HepG2 (cell line): ENCODE measurements at regions not wholly inside any gene's neighbourhood (a gene's known extent, or its start where the extent isn't known, plus 50 kb on each side); places are given as distances from the start of the nearest gene placed in this dataset.

Source experiments
- ARID2 ChIP-seq: sonication (generic); formaldehyde crosslinking; IDR thresholded peaks from 2 replicates; pipeline ENCODE4 v1.8.1; 2022; ENCODE audit warnings: mild to moderate bottlenecking, missing genetic modification reagents, borderline replicate concordance
- ATF3 ChIP-seq: sonication (generic); formaldehyde crosslinking; IDR thresholded peaks from 2 replicates; pipeline ENCODE4 v1.4.0; 2020; ENCODE audit warnings: missing genetic modification reagents
- CBFB ChIP-seq: sonication (generic); formaldehyde crosslinking; IDR thresholded peaks from 2 replicates; pipeline ENCODE4 v1.4.0; 2020; ENCODE audit warnings: missing genetic modification reagents
- ELF3 ChIP-seq: IDR thresholded peaks from 2 replicates; pipeline ENCODE4 v1.6.1; 2016; ENCODE audit warnings: missing genetic modification reagents, missing compliant biosample characterization
- GFI1 ChIP-seq: sonication (generic); formaldehyde crosslinking; IDR thresholded peaks from 2 replicates; pipeline ENCODE4 v1.5.0; 2020; ENCODE audit warnings: missing genetic modification reagents, mild to moderate bottlenecking, borderline replicate concordance
- GMEB2 ChIP-seq: IDR thresholded peaks from 2 replicates; pipeline ENCODE4 v1.6.1; 2016; ENCODE audit warnings: missing biosample characterization, missing genetic modification reagents, low read depth
- HNRNPH1 ChIP-seq: fragments of 200-400 bp; formaldehyde crosslinking; optimal IDR thresholded peaks from 2 replicates; pipeline ENCODE3; 2017; ENCODE audit warnings: mild to moderate bottlenecking, low read depth, low read length
- HOXA9 ChIP-seq: sonication (generic); formaldehyde crosslinking; IDR thresholded peaks from 2 replicates; pipeline ENCODE4 v1.8.1; 2022; ENCODE audit warnings: missing genetic modification reagents, mild to moderate bottlenecking, moderate library complexity, borderline replicate concordance
- LCORL ChIP-seq, 2 experiments: fragments of 450-650 bp in 1 of 2; sonication (generic) in 1 of 2; formaldehyde crosslinking in 1 of 2; IDR thresholded peaks; 2 replicates each; pipeline versions ENCODE4 v1.5.0 to v1.6.1; 2017 to 2020; ENCODE audit warnings: antibody characterized with exemption in 1 of 2, missing genetic modification reagents in 1 of 2
- NCOA1 ChIP-seq: sonication (generic); formaldehyde crosslinking; IDR thresholded peaks from 2 replicates; pipeline ENCODE4 v1.9.0; 2021; ENCODE audit warnings: missing genetic modification reagents
- NFKBIZ ChIP-seq: IDR thresholded peaks from 2 replicates; pipeline ENCODE4 v1.6.1; 2018; ENCODE audit warnings: missing genetic modification reagents, missing compliant biosample characterization
- NFYC ChIP-seq: IDR thresholded peaks from 2 replicates; pipeline ENCODE4 v1.6.1; 2016; ENCODE audit warnings: missing genetic modification reagents, missing compliant biosample characterization
- NKX3-1 ChIP-seq: sonication (generic); formaldehyde crosslinking; IDR thresholded peaks from 2 replicates; pipeline ENCODE4 v1.5.0; 2020; ENCODE audit warnings: missing genetic modification reagents
- NONO ChIP-seq, 2 experiments: fragments of 450-650 bp in 1 of 2; sonication (generic) in 1 of 2; formaldehyde crosslinking in 1 of 2; IDR thresholded peaks in 1 of 2; conservative IDR thresholded peaks in 1 of 2; 2 replicates each; pipeline versions ENCODE4 v1.6.1 to v1.8.0; 2017 to 2022; ENCODE audit warnings: mild to moderate bottlenecking in 1 of 2, missing genetic modification reagents in 1 of 2, moderate library complexity in 1 of 2
- PAXIP1 ChIP-seq: sonication (generic); formaldehyde crosslinking; conservative IDR thresholded peaks from 2 replicates; pipeline ENCODE4 v1.4.0; 2020; ENCODE audit warnings: mild to moderate bottlenecking, missing genetic modification reagents, moderate library complexity
- RARA ChIP-seq: IDR thresholded peaks from 2 replicates; pipeline ENCODE4 v1.6.1; 2016; ENCODE audit warnings: missing genetic modification reagents, missing compliant biosample characterization
- SAP130 ChIP-seq: IDR thresholded peaks from 2 replicates; pipeline ENCODE4 v1.6.1; 2016; ENCODE audit warnings: low read depth
- TCF12 ChIP-seq, 2 experiments: fragments of 450-650 bp in 1 of 2; sonication (generic) in 1 of 2; formaldehyde crosslinking in 1 of 2; IDR thresholded peaks; 2 replicates each; pipeline versions ENCODE4 v1.6.1 to v1.8.0; 2017 to 2022; ENCODE audit warnings: antibody characterized with exemption in 1 of 2, mild to moderate bottlenecking in 1 of 2, missing genetic modification reagents in 1 of 2, moderate library complexity in 1 of 2
- ZNF230 ChIP-seq: sonication (generic); formaldehyde crosslinking; IDR thresholded peaks from 2 replicates; pipeline ENCODE4 v1.4.0; 2020; ENCODE audit warnings: mild to moderate bottlenecking, missing genetic modification reagents
- ZNF33A ChIP-seq: sonication (generic); formaldehyde crosslinking; IDR thresholded peaks from 2 replicates; pipeline ENCODE4 v1.5.1; 2020; ENCODE audit warnings: missing genetic modification reagents, mild to moderate bottlenecking, moderate library complexity, borderline replicate concordance
- ZNF513 ChIP-seq: sonication (generic); formaldehyde crosslinking; conservative IDR thresholded peaks from 2 replicates; pipeline ENCODE4 v1.5.0; 2020; ENCODE audit warnings: missing genetic modification reagents
- ZSCAN9 ChIP-seq: IDR thresholded peaks from 2 replicates; pipeline ENCODE4 v1.6.1; 2016; ENCODE audit warnings: borderline replicate concordance

GRCh38 chr7:138388673-138389491 is 71.2 kb upstream of the TRIM24 start (continued):
- TF ChIP-seq PAXIP1 (peak; percentile 95), NFYC (CRISPR knock-in tag) (no peak), GMEB2 (CRISPR knock-in tag) (no peak), LCORL (IDR thresholded peaks at IDR 0.05) (peak; percentile 93), LCORL (CRISPR knock-in tag; IDR thresholded peaks at IDR 0.05) (peak; percentile 87), CBFB (CRISPR knock-in tag) (no peak), SAP130 (peak; percentile 44), NKX3-1 (CRISPR knock-in tag) (peak; percentile 74), ARID2 (CRISPR knock-in tag) (no peak), ELF3 (CRISPR knock-in tag) (0 out of 2 replicates have a peak, but pooled peaks have one; percentile 64), NONO (IDR thresholded peaks at IDR 0.05) (no peak), NONO (CRISPR knock-in tag; conservative IDR thresholded peaks at IDR 0.05) (no peak; the same call in 1 of the 2 replicates), HOXA9 (CRISPR knock-in tag) (no peak), RARA (CRISPR knock-in tag) (peak; percentile 85), TCF12 (IDR thresholded peaks at IDR 0.05) (no peak), TCF12 (CRISPR knock-in tag; IDR thresholded peaks at IDR 0.05) (peak; percentile 80), NCOA1 (peak; percentile 49; the same call in 1 of the 2 replicates), ZNF230 (CRISPR knock-in tag) (no peak), ZNF513 (no peak), ZSCAN9 (CRISPR knock-in tag) (peak; percentile 48; the same call in 1 of the 2 replicates), ATF3 (CRISPR knock-in tag) (peak; percentile 88), HNRNPH1 (no peak), NFKBIZ (CRISPR knock-in tag) (0 out of 2 replicates have a peak, but pooled peaks have one; percentile 44), GFI1 (CRISPR knock-in tag) (peak; percentile 94), ZNF33A (CRISPR knock-in tag) (peak; percentile 33; the same call in 1 of the 2 replicates)
